ENCODE measurements at regions not wholly inside any gene's neighbourhood (a gene's known extent, or its start where the extent isn't known, plus 50 kb on each side); places are given as distances from the start of the nearest gene placed in this dataset.

- TF ChIP-seq CTCF (IDR thresholded peaks at IDR 0.05) (no peak), POLR2A (IDR thresholded peaks at IDR 0.05) (no peak), POLR2AphosphoS5 (IDR thresholded peaks at IDR 0.05) (no peak), EP300 (IDR thresholded peaks at IDR 0.05) (no peak)
Observed at GRCh38 chr5:100970646-100971255, 67.7 kb upstream of the ST8SIA4 start.
